ENCODE measurements at regions not wholly inside any gene's neighbourhood (a gene's known extent, or its start where the extent isn't known, plus 50 kb on each side); places are given as distances from the start of the nearest gene placed in this dataset.

DNA sequence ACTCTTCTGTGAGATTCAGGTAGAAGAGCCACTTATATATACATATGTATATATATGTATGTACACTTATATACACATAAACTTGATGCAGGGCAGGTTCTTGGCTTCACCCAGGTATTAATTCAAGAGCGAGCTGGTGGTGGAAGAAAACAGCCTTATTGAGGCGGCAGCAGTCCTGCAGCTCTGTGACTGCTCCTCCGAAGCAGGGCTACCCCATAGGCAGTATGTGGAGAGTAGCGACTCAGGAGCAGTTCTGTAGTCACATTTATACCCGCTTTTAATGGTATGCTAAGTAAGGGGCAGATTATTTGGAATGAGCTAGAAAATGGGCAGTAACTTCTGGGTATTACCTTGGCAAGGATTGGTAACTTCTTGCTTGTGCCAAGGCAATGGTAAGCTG, 280.6 kb upstream of the TFPI start:
- ATAC-seq (no peak), DNase-seq (no peak)
- 95 to 97% methylated on average over 5 of the region's 5 CpGs for WGBS, 2 donors
- H3K9me3 ChIP-seq, result peaks cover 0 to 2% (median 0%) of the 10 kb centered on the region in 11 donors
- intact Hi-C loops (cut with DNase I), result no loop called here
- no peaks in the 10 kb centered on the region for H3K4me1 ChIP-seq
- H3K27me3 ChIP-seq, result no peaks in the 10 kb centered on the region
- H3K4me3 ChIP-seq, result no peak overlapping the region
- no peak overlapping the region for H3K27ac ChIP-seq
- TF ChIP-seq, protein P1, sequence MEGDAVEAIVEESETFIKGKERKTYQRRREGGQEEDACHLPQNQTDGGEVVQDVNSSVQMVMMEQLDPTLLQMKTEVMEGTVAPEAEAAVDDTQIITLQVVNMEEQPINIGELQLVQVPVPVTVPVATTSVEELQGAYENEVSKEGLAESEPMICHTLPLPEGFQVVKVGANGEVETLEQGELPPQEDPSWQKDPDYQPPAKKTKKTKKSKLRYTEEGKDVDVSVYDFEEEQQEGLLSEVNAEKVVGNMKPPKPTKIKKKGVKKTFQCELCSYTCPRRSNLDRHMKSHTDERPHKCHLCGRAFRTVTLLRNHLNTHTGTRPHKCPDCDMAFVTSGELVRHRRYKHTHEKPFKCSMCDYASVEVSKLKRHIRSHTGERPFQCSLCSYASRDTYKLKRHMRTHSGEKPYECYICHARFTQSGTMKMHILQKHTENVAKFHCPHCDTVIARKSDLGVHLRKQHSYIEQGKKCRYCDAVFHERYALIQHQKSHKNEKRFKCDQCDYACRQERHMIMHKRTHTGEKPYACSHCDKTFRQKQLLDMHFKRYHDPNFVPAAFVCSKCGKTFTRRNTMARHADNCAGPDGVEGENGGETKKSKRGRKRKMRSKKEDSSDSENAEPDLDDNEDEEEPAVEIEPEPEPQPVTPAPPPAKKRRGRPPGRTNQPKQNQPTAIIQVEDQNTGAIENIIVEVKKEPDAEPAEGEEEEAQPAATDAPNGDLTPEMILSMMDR (IDR thresholded peaks at IDR 0.05), result no peak
- H3K36me3 ChIP-seq, result no peaks in the 10 kb centered on the region

DNA sequence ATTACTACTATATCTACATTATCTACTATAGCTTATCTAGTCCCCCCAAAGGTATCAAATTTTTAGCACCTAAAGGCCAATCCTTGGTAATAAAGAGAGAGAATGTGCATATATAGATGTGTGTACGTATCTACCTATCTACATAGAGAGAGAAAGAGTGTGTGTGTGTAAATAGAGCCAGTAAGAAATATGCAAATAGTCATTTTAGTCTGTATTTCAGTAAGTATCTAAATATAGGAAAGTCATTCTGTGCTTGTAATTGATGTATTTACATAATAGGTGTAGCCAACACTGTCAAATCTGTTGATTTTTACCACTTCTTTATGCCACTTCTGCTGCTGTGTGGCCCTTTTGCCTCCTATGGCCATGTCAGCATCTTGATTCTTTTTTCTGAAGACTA, 284.5 kb upstream of the TFPI start:
- Histone ChIP-seq H3K27ac (no peak overlapping the region), H3K4me3 (no peak overlapping the region), H3K27me3 (no peaks in the 10 kb centered on the region), H3K36me3 (no peaks in the 10 kb centered on the region), H3K9me3 (peaks cover 0 to 4% (median 0%) of the 10 kb centered on the region in 11 donors), H3K4me1 (no peaks in the 10 kb centered on the region)
- intact Hi-C loops (cut with DNase I), result no loop called here
- no peak for ATAC-seq
- TF ChIP-seq, protein P1 (IDR thresholded peaks at IDR 0.05), result no peak
- no peak for DNase-seq
- 90 to 95% methylated on average over 1 of the region's 1 CpG for WGBS, 2 donors

DNA sequence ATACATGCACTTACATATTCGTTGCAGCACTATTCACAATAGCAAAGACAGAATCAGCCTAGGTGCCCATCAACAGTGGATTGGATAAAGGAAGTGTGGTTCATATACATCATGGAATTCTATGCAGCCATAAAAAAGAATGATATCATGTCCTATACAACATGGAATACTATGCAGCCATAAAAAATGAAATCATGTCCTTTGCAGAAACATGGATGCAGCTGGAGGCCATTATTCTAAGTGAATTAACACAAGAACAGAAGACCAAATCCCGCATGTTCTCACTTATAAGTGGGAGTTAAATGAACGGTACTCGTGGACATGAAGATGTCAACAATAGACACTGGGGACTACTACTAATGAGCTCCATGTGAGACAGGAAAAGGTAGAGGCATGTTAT, 288.1 kb upstream of the TFPI start:
- H3K4me3 ChIP-seq, result no peak overlapping the region
- 94 to 96% methylated on average over 4 of the region's 4 CpGs for WGBS, 2 donors
- H3K4me1 ChIP-seq, result no peaks in the 10 kb centered on the region
- H3K27me3 ChIP-seq, result no peaks in the 10 kb centered on the region
- intact Hi-C loops (cut with DNase I), result loop anchor here in 7 of 10 donors (5.0 to 10.0 kb wide), 6 partner anchors 258 to 672 kb away; no protein-coding TSS in a partner anchor
- ATAC-seq (no peak), DNase-seq (no peak)
- peaks cover 0 to 4% (median 0%) of the 10 kb centered on the region in 11 donors for H3K9me3 ChIP-seq
- H3K27ac ChIP-seq, result no peak overlapping the region
- no peaks in the 10 kb centered on the region for H3K36me3 ChIP-seq
- TF ChIP-seq, protein P1 (IDR thresholded peaks at IDR 0.05), result no peak

DNA sequence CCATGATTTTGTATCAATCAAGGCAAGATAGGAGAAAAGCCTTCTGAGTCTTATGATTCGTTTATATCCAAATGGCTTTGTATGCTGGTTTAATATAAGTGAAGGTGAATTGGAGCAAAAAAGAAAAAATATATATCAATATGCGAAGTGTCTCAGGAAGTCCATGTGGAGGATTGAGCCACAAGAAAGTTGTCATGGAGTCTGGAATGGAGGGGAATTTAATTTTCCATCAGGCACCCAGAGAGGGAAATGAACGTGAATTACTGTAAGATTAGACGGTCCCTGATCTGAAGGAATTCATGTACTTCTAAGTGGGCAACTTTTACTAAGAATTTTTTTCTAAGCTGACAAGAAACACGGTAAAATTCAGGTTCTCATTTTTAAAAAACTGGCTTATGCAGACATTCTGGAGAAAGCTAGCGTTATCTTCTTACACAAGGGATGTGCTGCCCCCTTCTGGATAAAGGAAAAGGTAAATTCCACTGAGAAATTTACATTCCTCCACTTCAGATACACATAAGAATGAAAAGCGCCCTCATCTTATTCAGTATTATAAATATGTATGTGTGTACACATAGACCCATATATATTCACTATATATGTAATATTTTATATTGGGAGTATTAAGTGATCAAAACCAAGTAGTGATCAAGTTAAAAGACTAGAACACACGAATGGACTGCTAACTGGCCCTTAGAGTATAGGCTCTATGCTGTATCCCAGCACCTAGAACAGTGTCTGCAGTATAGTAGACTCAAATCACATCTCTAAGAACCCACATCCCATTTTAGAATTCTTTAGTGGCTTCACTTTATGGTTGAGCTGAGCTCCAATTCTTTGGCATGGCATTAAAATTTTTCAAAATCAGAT, 289.0 kb upstream of the TFPI start:
- no peak for ATAC-seq
- DNase-seq, result no peak
- Histone ChIP-seq H3K36me3 (no peaks in the 10 kb centered on the region), H3K27ac (no peak overlapping the region), H3K4me1 (no peaks in the 10 kb centered on the region), H3K9me3 (peaks cover 0 to 4% (median 0%) of the 10 kb centered on the region in 11 donors), H3K27me3 (no peaks in the 10 kb centered on the region), H3K4me3 (no peak overlapping the region)
- WGBS, 2 donors, result 46 to 51% methylated on average over 8 of the region's 8 CpGs
- TF ChIP-seq, protein P1 (IDR thresholded peaks at IDR 0.05), result peak; percentile 22 to 65 (median 50)
- intact Hi-C loops (cut with DNase I), result loop anchor here in 7 of 10 donors (5.0 to 10.0 kb wide), 6 partner anchors 258 to 672 kb away; no protein-coding TSS in a partner anchor

Data from heart right ventricle (tissue), 16 donors.